ENCODE measurements at regions not wholly inside any gene's neighbourhood (a gene's known extent, or its start where the extent isn't known, plus 50 kb on each side); places are given as distances from the start of the nearest gene placed in this dataset.
A peak's percentile ranks its signal among the peaks of the same experiment; 100 is the strongest.

GRCh38 chr15:70470556-70471191 is 292.7 kb downstream of the UACA start:
- no peak overlapping the region for H3K4me3 ChIP-seq (ENCODE audit: low read depth, low read length)
- TF ChIP-seq, protein P1, sequence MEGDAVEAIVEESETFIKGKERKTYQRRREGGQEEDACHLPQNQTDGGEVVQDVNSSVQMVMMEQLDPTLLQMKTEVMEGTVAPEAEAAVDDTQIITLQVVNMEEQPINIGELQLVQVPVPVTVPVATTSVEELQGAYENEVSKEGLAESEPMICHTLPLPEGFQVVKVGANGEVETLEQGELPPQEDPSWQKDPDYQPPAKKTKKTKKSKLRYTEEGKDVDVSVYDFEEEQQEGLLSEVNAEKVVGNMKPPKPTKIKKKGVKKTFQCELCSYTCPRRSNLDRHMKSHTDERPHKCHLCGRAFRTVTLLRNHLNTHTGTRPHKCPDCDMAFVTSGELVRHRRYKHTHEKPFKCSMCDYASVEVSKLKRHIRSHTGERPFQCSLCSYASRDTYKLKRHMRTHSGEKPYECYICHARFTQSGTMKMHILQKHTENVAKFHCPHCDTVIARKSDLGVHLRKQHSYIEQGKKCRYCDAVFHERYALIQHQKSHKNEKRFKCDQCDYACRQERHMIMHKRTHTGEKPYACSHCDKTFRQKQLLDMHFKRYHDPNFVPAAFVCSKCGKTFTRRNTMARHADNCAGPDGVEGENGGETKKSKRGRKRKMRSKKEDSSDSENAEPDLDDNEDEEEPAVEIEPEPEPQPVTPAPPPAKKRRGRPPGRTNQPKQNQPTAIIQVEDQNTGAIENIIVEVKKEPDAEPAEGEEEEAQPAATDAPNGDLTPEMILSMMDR (IDR thresholded peaks at IDR 0.05): no peak
- H3K9ac ChIP-seq: no peak overlapping the region
- no peak overlapping the region for H3K4me2 ChIP-seq (ENCODE audit: low read length)
- H3K36me3 ChIP-seq (ENCODE audit: control insufficient read depth, insufficient read depth, low read length): no peaks in the 10 kb centered on the region
- H3K79me2 ChIP-seq: no peaks in the 10 kb centered on the region
- no peaks in the 10 kb centered on the region for H3K4me1 ChIP-seq
- H3K9me3 ChIP-seq (ENCODE audit: control insufficient read depth, low read length): no peaks in the 10 kb centered on the region
- no peak overlapping the region for H3K27ac ChIP-seq
- no peak overlapping the region for H2AFZ ChIP-seq
- no peaks in the 10 kb centered on the region for H3K27me3 ChIP-seq (ENCODE audit: control insufficient read depth, insufficient read depth, low read length)

- Histone ChIP-seq H3K4me2 (ENCODE audit: low read length) (no peak overlapping the region), H2AFZ (no peak overlapping the region), H3K4me1 (no peaks in the 10 kb centered on the region), H3K27me3 (ENCODE audit: control insufficient read depth, insufficient read depth, low read length) (no peaks in the 10 kb centered on the region), H3K4me3 (ENCODE audit: low read depth, low read length) (no peak overlapping the region), H3K36me3 (ENCODE audit: control insufficient read depth, insufficient read depth, low read length) (no peaks in the 10 kb centered on the region), H3K27ac (no peak overlapping the region), H3K9ac (no peak overlapping the region), H3K9me3 (ENCODE audit: control insufficient read depth, low read length) (no peaks in the 10 kb centered on the region), H3K79me2 (no peaks in the 10 kb centered on the region)
- TF ChIP-seq, protein P1 (IDR thresholded peaks at IDR 0.05): no peak
Observed at GRCh38 chr15:70469651-70470555, 293.5 kb downstream of the UACA start.

DNA sequence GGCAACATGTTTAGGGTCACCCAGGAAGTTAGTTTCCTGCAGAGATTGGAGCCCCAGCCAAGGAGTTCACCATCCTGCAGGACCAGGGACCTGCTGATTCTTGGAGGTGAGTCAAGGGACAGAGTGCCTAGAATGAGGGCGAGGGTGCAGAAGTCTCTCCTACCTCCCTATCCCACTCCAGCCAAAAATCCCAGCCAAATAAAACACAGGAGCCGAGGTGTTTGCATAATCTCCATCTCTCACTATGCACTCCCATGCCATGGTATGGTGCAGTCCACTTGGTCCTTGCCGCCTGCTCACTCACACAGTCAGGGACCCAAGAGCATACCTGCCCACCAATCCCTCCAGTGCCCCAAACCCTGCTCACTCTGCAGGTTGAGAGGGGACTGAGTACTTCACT is 294.2 kb downstream of the UACA start:
- Histone ChIP-seq H3K9ac (no peak overlapping the region), H3K27me3 (ENCODE audit: control insufficient read depth, insufficient read depth, low read length) (no peaks in the 10 kb centered on the region), H3K79me2 (no peaks in the 10 kb centered on the region), H3K9me3 (ENCODE audit: control insufficient read depth, low read length) (no peaks in the 10 kb centered on the region), H3K4me1 (no peaks in the 10 kb centered on the region), H3K36me3 (ENCODE audit: control insufficient read depth, insufficient read depth, low read length) (no peaks in the 10 kb centered on the region), H3K4me2 (ENCODE audit: low read length) (no peak overlapping the region), H2AFZ (no peak overlapping the region), H3K4me3 (ENCODE audit: low read depth, low read length) (no peak overlapping the region), H3K27ac (no peak overlapping the region)
- TF ChIP-seq, protein P1 (IDR thresholded peaks at IDR 0.05): no peak

- TF ChIP-seq, protein P1 (IDR thresholded peaks at IDR 0.05): peak; percentile 45
- no peaks in the 10 kb centered on the region for H3K79me2 ChIP-seq
- no peak overlapping the region for H3K27ac ChIP-seq
- H3K9ac ChIP-seq: no peak overlapping the region
- H3K4me1 ChIP-seq: peaks cover 5% of the 10 kb centered on the region
- no peak overlapping the region for H3K4me2 ChIP-seq (ENCODE audit: low read length)
- H2AFZ ChIP-seq: no peak overlapping the region
- H3K36me3 ChIP-seq (ENCODE audit: control insufficient read depth, insufficient read depth, low read length): no peaks in the 10 kb centered on the region
- H3K27me3 ChIP-seq (ENCODE audit: control insufficient read depth, insufficient read depth, low read length): no peaks in the 10 kb centered on the region
- H3K9me3 ChIP-seq (ENCODE audit: control insufficient read depth, low read length): no peaks in the 10 kb centered on the region
- H3K4me3 ChIP-seq (ENCODE audit: low read depth, low read length): no peak overlapping the region
Observed at GRCh38 chr15:70466895-70467529, 296.3 kb downstream of the UACA start.

All from parathyroid adenoma (tissue), 2 donors.